T-helper 17 cell (primary cell): ENCODE measurements at regions not wholly inside any gene's neighbourhood (a gene's known extent, or its start where the extent isn't known, plus 50 kb on each side); places are given as distances from the start of the nearest gene placed in this dataset.
A peak's percentile ranks its signal among the peaks of the same experiment; 100 is the strongest.
"Not testable (repeated sequence)": the region's sequence is repeated elsewhere in the genome, so short reads cannot be mapped to it uniquely, and the experiment has no call there.

Experiments used
- ATAC-seq: fragments of 150-1000 bp; cut with Tn5 transposase; 2 replicates; pipeline ENCODE4 v1.10.0; 2021; ENCODE audit warnings: mild to moderate bottlenecking, moderate library complexity
- DNase-seq, 3 donors: peaks; one replicate each; pipeline versions ENCODE4 v3.0.0 to v3.0.0-alpha.2; 2020 to 2021
- H3K9me3 ChIP-seq: one replicate; pipeline ENCODE4 v1.7.0; 2013; ENCODE audit warnings: low read length, mild to moderate bottlenecking; ENCODE audit not compliant: control insufficient read depth, poor library complexity, severe bottlenecking
- H3K27ac Mint-ChIP-seq: one replicate; pipeline ENCODE4 v1.8.0; 2022; ENCODE audit warnings: mild to moderate bottlenecking, moderate library complexity, mixed read lengths
- H3K27me3 Mint-ChIP-seq: one replicate; pipeline ENCODE4 v1.8.0; 2022; ENCODE audit warnings: mixed read lengths
- H3K36me3 Mint-ChIP-seq: one replicate; pipeline ENCODE4 v1.8.0; 2022; ENCODE audit warnings: low read depth, mixed read lengths
- H3K4me1 Mint-ChIP-seq: one replicate; pipeline ENCODE4 v1.8.0; 2022; ENCODE audit warnings: mild to moderate bottlenecking, mixed read lengths
- H3K4me3 Mint-ChIP-seq: one replicate; pipeline ENCODE4 v1.8.0; 2022; ENCODE audit warnings: mild to moderate bottlenecking, moderate library complexity, mixed read lengths

GRCh38 chr10:25869067-25869591 is 64.9 kb upstream of the MYO3A start:
- Mint-ChIP-seq H3K27ac (no peak overlapping the region), H3K4me3 (no peak overlapping the region)
- DNase-seq: no peak

GRCh38 chr10:25869609-25870008 is 64.4 kb upstream of the MYO3A start:
- DNase-seq (no peak), ATAC-seq (no peak)
- no peak overlapping the region for H3K4me3 Mint-ChIP-seq
- no peaks in the 10 kb centered on the region for H3K36me3 Mint-ChIP-seq
- no peaks in the 10 kb centered on the region for H3K4me1 Mint-ChIP-seq
- H3K27ac Mint-ChIP-seq: no peak overlapping the region
- no peaks in the 10 kb centered on the region for H3K9me3 ChIP-seq
- peaks cover 5% of the 10 kb centered on the region for H3K27me3 Mint-ChIP-seq

More at GRCh38 chr10:25869067-25869591, 64.9 kb upstream of the MYO3A start:
- Mint-ChIP-seq H3K36me3 (no peaks in the 10 kb centered on the region), H3K27me3 (peaks cover 5% of the 10 kb centered on the region), H3K4me1 (no peaks in the 10 kb centered on the region)
- no peaks in the 10 kb centered on the region for H3K9me3 ChIP-seq
- no peak for ATAC-seq

- not testable (repeated sequence) for H3K36me3 Mint-ChIP-seq, H3K27me3 Mint-ChIP-seq, ATAC-seq, H3K9me3 ChIP-seq, DNase-seq, H3K27ac Mint-ChIP-seq, H3K4me3 Mint-ChIP-seq, H3K4me1 Mint-ChIP-seq
These were observed 59.6 kb upstream of the MYO3A start for GRCh38 chr10:25874402-25874801.

- H3K36me3 Mint-ChIP-seq: no peaks in the 10 kb centered on the region
- no peaks in the 10 kb centered on the region for H3K4me1 Mint-ChIP-seq
- ATAC-seq: peak; percentile 70
- DNase-seq: peak; percentile 9 to 47 (median 29)
- H3K4me3 Mint-ChIP-seq: no peak overlapping the region
- peaks cover 5% of the 10 kb centered on the region for H3K27me3 Mint-ChIP-seq
- H3K27ac Mint-ChIP-seq: no peak overlapping the region
- H3K9me3 ChIP-seq: no peaks in the 10 kb centered on the region
These were observed 58.4 kb upstream of the MYO3A start for GRCh38 chr10:25875556-25876165.

GRCh38 chr10:25877296-25877695 is 56.7 kb upstream of the MYO3A start:
- Mint-ChIP-seq H3K27me3 (peaks cover 2% of the 10 kb centered on the region), H3K4me3 (no peak overlapping the region), H3K4me1 (no peaks in the 10 kb centered on the region), H3K27ac (no peak overlapping the region), H3K36me3 (no peaks in the 10 kb centered on the region)
- ATAC-seq (no peak), DNase-seq (no peak)
- no peaks in the 10 kb centered on the region for H3K9me3 ChIP-seq
